K562 (cell line): ENCODE measurements at regions not wholly inside any gene's neighbourhood (a gene's known extent, or its start where the extent isn't known, plus 50 kb on each side); places are given as distances from the start of the nearest gene placed in this dataset.

Source experiments
- ATAC-seq: fragments of 200-7000 bp; cut with Tn5 transposase; 3 replicates; pipeline ENCODE4 v1.9.1; 2020; ENCODE audit warnings: moderate library complexity
- BruUV-seq: library from RNA; stranded (reverse); fragments of 400-500 nt; replicated peaks from 2 replicates; lab custom pipeline; 2021; lab: Mats Ljungman, UMichigan
- CTCF ChIA-PET: fragments of 300-600 bp; formaldehyde crosslinking; extraction: SDS; loops from one replicate; lab custom pipeline; 2021; ENCODE audit warnings: low intra/inter-chr PET ratio; lab: Yijun Ruan, JAX
- POLR2A ChIA-PET: fragments of 300-600, 350-650 bp; sonication (Branson Sonifier 250); formaldehyde crosslinking; extraction: SDS; loops from one replicate; lab custom pipeline; 2021; ENCODE audit warnings: antibody characterized with exemption, inconsistent platforms; lab: Yijun Ruan, JAX
- DNase-seq, 4 experiments: peaks; one replicate each; pipeline versions ENCODE4 v3.0.0 to v3.0.0-alpha.2; 2011 to 2018; ENCODE audit warnings: low spot score in 3 of 4, mixed read lengths in 3 of 4; ENCODE audit errors: extremely low read depth in 1 of 4
- FAIRE-seq: peaks from 2 replicates; lab custom pipeline; 2011; peaks lifted over from hg19 to GRCh38; lab: Jason Lieb, UNC
- H2AFZ ChIP-seq: 2 replicates; pipeline ENCODE4 v1.6.0; 2011; ENCODE audit warnings: low read depth, low read length, control low read depth, inconsistent platforms
- H3K27ac ChIP-seq: fragments of 200-600 bp; 3 replicates; pipeline ENCODE4 v1.8.0; 2011; ENCODE audit warnings: low read depth, mild to moderate bottlenecking, control low read depth, inconsistent platforms, low read length, moderate library complexity, mixed read lengths; ENCODE audit errors: extremely low read depth
- H3K27me3 ChIP-seq, 2 experiments: fragments of 300-600 bp in 1 of 2; 2 replicates in 1 of 2; 3 replicates in 1 of 2; pipeline versions ENCODE4 v1.6.0 to v1.8.0; 2011; ENCODE audit warnings: inconsistent platforms in 2 of 2, low read length in 2 of 2, mild to moderate bottlenecking in 1 of 2, mixed read lengths in 1 of 2, moderate library complexity in 1 of 2; ENCODE audit not compliant: control insufficient read depth in 2 of 2, insufficient read depth in 2 of 2
- H3K36me3 ChIP-seq: fragments of 300-600 bp; 3 replicates; pipeline ENCODE4 v1.8.0; 2011; ENCODE audit warnings: mild to moderate bottlenecking, low read length, inconsistent platforms; ENCODE audit not compliant: control insufficient read depth, insufficient read depth
- H3K4me1 ChIP-seq, 2 experiments: fragments of 200-600 bp in 1 of 2; replicated peaks in 1 of 2; 2 replicates in 1 of 2; 3 replicates in 1 of 2; pipeline versions ENCODE4 v1.5.1 to v1.8.0; 2011; ENCODE audit warnings: inconsistent platforms in 2 of 2, low read length in 2 of 2, mild to moderate bottlenecking in 1 of 2, mixed read lengths in 1 of 2, moderate library complexity in 1 of 2; ENCODE audit not compliant: control insufficient read depth in 2 of 2, insufficient read depth in 2 of 2
- H3K4me2 ChIP-seq: 2 replicates; pipeline ENCODE4 v1.6.1; 2011; ENCODE audit warnings: low read length, control low read depth, inconsistent platforms, mixed read lengths; ENCODE audit not compliant: insufficient read depth
- H3K4me3 ChIP-seq: fragments of 200-600 bp; sonication (generic), shearing (Covaris generic); 2 replicates; pipeline ENCODE4 v1.5.1; 2016; ENCODE audit warnings: control low read depth, inconsistent platforms
- H3K79me2 ChIP-seq: fragments of 200-600 bp; 3 replicates; pipeline ENCODE4 v1.8.0; 2011; ENCODE audit warnings: low read length, inconsistent platforms; ENCODE audit not compliant: control insufficient read depth, insufficient read depth
- H3K9ac ChIP-seq, 2 experiments: 2 replicates each; pipeline versions ENCODE4 v1.6.0 to v1.6.1; 2011; ENCODE audit warnings: low read depth in 2 of 2, low read length in 2 of 2, control low read depth in 1 of 2, inconsistent platforms in 1 of 2, mild to moderate bottlenecking in 1 of 2, mixed read lengths in 1 of 2; ENCODE audit not compliant: insufficient read depth in 1 of 2
- H3K9me1 ChIP-seq: one replicate; pipeline ENCODE4 v1.6.0; 2011; ENCODE audit warnings: inconsistent platforms, mild to moderate bottlenecking, low read length, moderate library complexity; ENCODE audit not compliant: control insufficient read depth, insufficient read depth
- H3K9me3 ChIP-seq: replicated peaks from 2 replicates; pipeline ENCODE4 v1.5.1; 2011; ENCODE audit warnings: low read depth, low read length, inconsistent platforms; ENCODE audit not compliant: control insufficient read depth, insufficient read depth
- H4K20me1 ChIP-seq: replicated peaks from 2 replicates; pipeline ENCODE4 v1.6.1; 2011; ENCODE audit warnings: low read length, inconsistent platforms, mixed read lengths; ENCODE audit not compliant: control insufficient read depth, insufficient read depth
- CCNT2 ChIP-seq: IDR thresholded peaks from 2 replicates; pipeline ENCODE4 v1.6.1; 2011; ENCODE audit warnings: borderline replicate concordance, low read depth, mild to moderate bottlenecking, moderate library complexity, mixed read lengths, low read length; ENCODE audit not compliant: insufficient read length; ENCODE audit errors: extremely low read depth
- HDAC8 ChIP-seq: fragments of 450-650 bp; IDR thresholded peaks from 2 replicates; pipeline ENCODE4 v1.6.1; 2016; ENCODE audit warnings: mild to moderate bottlenecking, missing genetic modification characterization, moderate library complexity, missing compliant biosample characterization
- KDM1A ChIP-seq, 2 experiments: fragments of 450-650 bp; IDR thresholded peaks; 2 replicates each; pipeline ENCODE4 v1.6.1; 2016; ENCODE audit warnings: mild to moderate bottlenecking in 2 of 2
- TEAD4 ChIP-seq, 2 experiments: sonication (generic) in 1 of 2; formaldehyde crosslinking in 1 of 2; IDR thresholded peaks; 2 replicates each; pipeline versions ENCODE4 v1.6.1 to v1.8.0; 2012 to 2022; ENCODE audit warnings: borderline replicate concordance in 1 of 2, inconsistent platforms in 1 of 2, low read length in 1 of 2, mild to moderate bottlenecking in 1 of 2, missing genetic modification reagents in 1 of 2
- TGIF2 ChIP-seq: sonication (generic); formaldehyde crosslinking; IDR thresholded peaks from 2 replicates; pipeline ENCODE4 v1.8.1; 2022; ENCODE audit warnings: mild to moderate bottlenecking, missing genetic modification reagents, moderate library complexity
- ZNF146 ChIP-seq: IDR thresholded peaks from one replicate; pipeline ENCODE4 v1.6.1; 2018; ENCODE audit warnings: missing compliant biosample characterization; ENCODE audit not compliant: unreplicated experiment
- ZNF699 ChIP-seq: fragments of 250-450 bp; sonication (Bioruptor Pico); IDR thresholded peaks from 2 replicates; pipeline ENCODE4 v1.8.0; 2021; ENCODE audit warnings: mild to moderate bottlenecking, moderate library complexity; ENCODE audit not compliant: insufficient replicate concordance
- WGBS: fragments of 100-300 bp; shearing (Covaris generic); methylation state at CpG from one replicate; pipeline ENCODE4 v1.1.6; 2016; ENCODE audit warnings: low coverage, mixed read lengths; ENCODE audit not compliant: insufficient coverage; ENCODE audit errors: missing lambda C conversion rate; 5-methylcytosine and 5-hydroxymethylcytosine counted together
- in situ Hi-C: fragments of 300-500 bp; cut with MboI; formaldehyde crosslinking; loops from 4 replicates; pipeline ENCODE4 v1.15.0; 2018; ENCODE audit warnings: inconsistent platforms, mixed read lengths
- intact Hi-C: fragments of 100-400 bp; cut with micrococcal nuclease; formaldehyde crosslinking; loops from 2 replicates; pipeline ENCODE4 v1.14.2; 2022
- TF ChIP-seq, protein P1 (sequence below): sonication (generic); formaldehyde crosslinking; IDR thresholded peaks from 2 replicates; pipeline ENCODE4 v1.8.1; 2023; ENCODE audit warnings: mild to moderate bottlenecking, missing genetic modification reagents
- TF ChIP-seq, protein P2 (sequence below), 2 experiments: fragments of 450-650 bp in 1 of 2; sonication (generic) in 1 of 2; formaldehyde crosslinking in 1 of 2; IDR thresholded peaks in 1 of 2; conservative IDR thresholded peaks in 1 of 2; 2 replicates each; pipeline versions ENCODE4 v1.6.1 to v1.8.1; 2016 to 2023; ENCODE audit warnings: mild to moderate bottlenecking in 2 of 2, moderate library complexity in 2 of 2, inconsistent platforms in 1 of 2, missing genetic modification reagents in 1 of 2

DNA sequence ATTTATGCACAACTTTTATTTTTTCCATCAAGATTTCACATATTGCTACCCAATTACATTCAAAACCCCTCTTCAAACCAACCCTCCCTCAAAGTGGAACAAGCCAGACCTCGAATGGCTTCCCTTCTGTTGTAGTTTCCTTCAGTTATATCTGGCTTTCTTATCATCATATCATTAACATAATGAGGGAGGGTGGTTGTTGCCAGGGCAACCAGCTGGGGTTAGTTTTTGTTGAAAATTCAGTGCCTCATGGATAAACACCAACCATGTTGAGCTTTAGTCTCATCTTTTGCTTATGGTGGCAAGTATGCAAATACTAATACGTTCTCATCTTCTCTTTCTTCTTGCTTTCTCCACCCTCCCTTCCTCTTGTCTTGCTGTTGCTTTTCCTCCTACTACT is 359.7 kb downstream of the CDH11 start:
- no TSS peak for BruUV-seq
- no peak for DNase-seq
- Histone ChIP-seq H3K9ac (no peak overlapping the region), H3K9me3 (no peaks in the 10 kb centered on the region), H3K4me3 (no peak overlapping the region)
- in situ Hi-C loops, result no loop called here
- TF ChIP-seq, protein P1, sequence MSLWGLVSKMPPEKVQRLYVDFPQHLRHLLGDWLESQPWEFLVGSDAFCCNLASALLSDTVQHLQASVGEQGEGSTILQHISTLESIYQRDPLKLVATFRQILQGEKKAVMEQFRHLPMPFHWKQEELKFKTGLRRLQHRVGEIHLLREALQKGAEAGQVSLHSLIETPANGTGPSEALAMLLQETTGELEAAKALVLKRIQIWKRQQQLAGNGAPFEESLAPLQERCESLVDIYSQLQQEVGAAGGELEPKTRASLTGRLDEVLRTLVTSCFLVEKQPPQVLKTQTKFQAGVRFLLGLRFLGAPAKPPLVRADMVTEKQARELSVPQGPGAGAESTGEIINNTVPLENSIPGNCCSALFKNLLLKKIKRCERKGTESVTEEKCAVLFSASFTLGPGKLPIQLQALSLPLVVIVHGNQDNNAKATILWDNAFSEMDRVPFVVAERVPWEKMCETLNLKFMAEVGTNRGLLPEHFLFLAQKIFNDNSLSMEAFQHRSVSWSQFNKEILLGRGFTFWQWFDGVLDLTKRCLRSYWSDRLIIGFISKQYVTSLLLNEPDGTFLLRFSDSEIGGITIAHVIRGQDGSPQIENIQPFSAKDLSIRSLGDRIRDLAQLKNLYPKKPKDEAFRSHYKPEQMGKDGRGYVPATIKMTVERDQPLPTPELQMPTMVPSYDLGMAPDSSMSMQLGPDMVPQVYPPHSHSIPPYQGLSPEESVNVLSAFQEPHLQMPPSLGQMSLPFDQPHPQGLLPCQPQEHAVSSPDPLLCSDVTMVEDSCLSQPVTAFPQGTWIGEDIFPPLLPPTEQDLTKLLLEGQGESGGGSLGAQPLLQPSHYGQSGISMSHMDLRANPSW, result no peak
- TF ChIP-seq CCNT2 (no peak), HDAC8 (tag) (no peak), ZNF699 (CRISPR knock-in tag) (no peak), TEAD4 (IDR thresholded peaks at IDR 0.05; ENCODE audit: low read length) (no peak), TEAD4 (CRISPR knock-in tag; IDR thresholded peaks at IDR 0.05; ENCODE audit: borderline replicate concordance) (no peak), KDM1A (IDR thresholded peaks at IDR 0.05) (no peak), TGIF2 (no peak), ZNF146 (no peak)
- TF ChIP-seq, protein P2, sequence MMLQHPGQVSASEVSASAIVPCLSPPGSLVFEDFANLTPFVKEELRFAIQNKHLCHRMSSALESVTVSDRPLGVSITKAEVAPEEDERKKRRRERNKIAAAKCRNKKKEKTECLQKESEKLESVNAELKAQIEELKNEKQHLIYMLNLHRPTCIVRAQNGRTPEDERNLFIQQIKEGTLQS (IDR thresholded peaks at IDR 0.05), result no peak
- TF ChIP-seq, protein P2 (CRISPR knock-in tag; conservative IDR thresholded peaks at IDR 0.05), result no peak
- TF ChIP-seq, all 486 proteins: peak for 0
- Histone ChIP-seq H2AFZ (no peak overlapping the region), H3K4me2 (no peak overlapping the region), H4K20me1 (no peaks in the 10 kb centered on the region), H3K79me2 (no peaks in the 10 kb centered on the region), H3K4me1 (no peaks in the 10 kb centered on the region), H3K36me3 (no peaks in the 10 kb centered on the region), H3K27ac (no peak overlapping the region), H3K27me3 (no peaks in the 10 kb centered on the region), H3K9me1 (no peaks in the 10 kb centered on the region)
- CTCF ChIA-PET, result no interaction called here
- ATAC-seq (no peak), FAIRE-seq (no peak)
- 0% methylated on average over 2 of the region's 2 CpGs for WGBS
- POLR2A ChIA-PET, result no interaction called here
- intact Hi-C loops, result no loop called here
